Vagina (tissue), 2 donors: ENCODE measurements at regions not wholly inside any gene's neighbourhood (a gene's known extent, or its start where the extent isn't known, plus 50 kb on each side); places are given as distances from the start of the nearest gene placed in this dataset.

Experiments used
- CTCF ChIP-seq, 3 experiments: fragments of 450-650 bp in 2 of 3; fragments of 200-600 bp in 1 of 3; sonication (generic) in 1 of 3; IDR thresholded peaks; one replicate each; pipeline ENCODE4 v1.5.1; 2017 to 2019; ENCODE audit warnings: antibody characterized with exemption in 3 of 3, mild to moderate bottlenecking in 2 of 3, moderate library complexity in 2 of 3
- POLR2A ChIP-seq, 2 donors: fragments of 450-650 bp; IDR thresholded peaks; one replicate each; pipeline ENCODE4 v1.6.1; 2017; ENCODE audit warnings: antibody characterized with exemption in 2 of 2, mild to moderate bottlenecking in 2 of 2, moderate library complexity in 2 of 2
- POLR2AphosphoS5 ChIP-seq, 2 donors: sonication (generic); formaldehyde crosslinking; IDR thresholded peaks; one replicate each; pipeline ENCODE4 v1.9.0; 2017; ENCODE audit warnings: antibody characterized with exemption in 2 of 2, mild to moderate bottlenecking in 2 of 2, low read depth in 1 of 2; ENCODE audit not compliant: insufficient read depth in 1 of 2

- TF ChIP-seq CTCF (IDR thresholded peaks at IDR 0.05) (no peak), POLR2AphosphoS5 (IDR thresholded peaks at IDR 0.05; ENCODE audit: insufficient read depth in 1 of 2, low read depth in 1 of 2) (no peak), POLR2A (IDR thresholded peaks at IDR 0.05) (no peak)
Observed at GRCh38 chr2:120874888-120875275, 139.2 kb downstream of the GLI2 start.
